HCT116 (cell line): ENCODE measurements at regions not wholly inside any gene's neighbourhood (a gene's known extent, or its start where the extent isn't known, plus 50 kb on each side); places are given as distances from the start of the nearest gene placed in this dataset.

Experiments used
- ATAC-seq: fragments of 200-7000 bp; cut with Tn5 transposase; 2 replicates; pipeline ENCODE4 v1.9.1; 2020; ENCODE audit warnings: mild to moderate bottlenecking, moderate library complexity
- BruUV-seq: library from RNA; stranded (reverse); fragments of 400-500 nt; replicated peaks from 2 replicates; lab custom pipeline; 2021; lab: Mats Ljungman, UMichigan
- CTCF ChIA-PET: fragments of 300-600 bp; sonication (Branson Sonifier 250); formaldehyde crosslinking; loops from one replicate; lab custom pipeline; 2021; ENCODE audit warnings: antibody characterized with exemption; lab: Charles Lee
- POLR2A ChIA-PET: fragments of 300-600, 350-600 bp; sonication (Branson Sonifier 250); formaldehyde crosslinking; loops from one replicate; lab custom pipeline; 2021; ENCODE audit warnings: antibody characterized with exemption; lab: Charles Lee
- RAD21 ChIA-PET, 2 experiments: fragments of 300-600 bp; sonication (Branson Sonifier 250); formaldehyde crosslinking; loops; one replicate each; lab custom pipeline; 2023; ENCODE audit warnings: low total read pairs in 2 of 2; ENCODE audit not compliant: uncharacterized antibody in 2 of 2, unreplicated experiment in 2 of 2, low non-redundant PET in 1 of 2; lab: Charles Lee
- DNase-seq: peaks from one replicate; pipeline ENCODE4 v3.0.0-alpha.2; 2010; ENCODE audit warnings: low read depth, low spot score
- H2AFZ ChIP-seq: fragments of 200-600 bp; shearing (Covaris generic), sonication (generic); 2 replicates; pipeline ENCODE4 v1.6.1; 2017; ENCODE audit warnings: low read depth, mixed run types, mixed read lengths, antibody characterized with exemption, low read length; ENCODE audit not compliant: poor library complexity, severe bottlenecking
- H3K27ac ChIP-seq: 2 replicates; pipeline ENCODE4 v1.5.1; 2012; ENCODE audit warnings: low read depth, low read length
- H3K27me3 ChIP-seq: fragments of 200-600 bp; sonication (generic); 2 replicates; pipeline ENCODE4 v1.6.1; 2016; ENCODE audit warnings: mixed run types, low read length, mixed read lengths; ENCODE audit not compliant: insufficient read depth
- H3K36me3 ChIP-seq, 2 experiments: fragments of 200-500 bp in 1 of 2; fragments of 200-600 bp in 1 of 2; sonication (Bioruptor generic) in 1 of 2; sonication (generic) in 1 of 2; 2 replicates each; pipeline versions ENCODE4 v1.5.1 to v1.6.1; 2014 to 2016; ENCODE audit warnings: low read length in 2 of 2, inconsistent platforms in 1 of 2, mixed read lengths in 1 of 2, mixed run types in 1 of 2; ENCODE audit not compliant: insufficient read depth in 2 of 2, control insufficient read depth in 1 of 2
- H3K4me1 ChIP-seq, 2 experiments: fragments of 200-600 bp in 1 of 2; sonication (generic) in 1 of 2; 2 replicates each; pipeline versions ENCODE4 v1.5.1 to v1.6.1; 2012 to 2017; ENCODE audit warnings: low read length in 2 of 2, inconsistent platforms in 1 of 2, mild to moderate bottlenecking in 1 of 2, mixed read lengths in 1 of 2, mixed run types in 1 of 2, moderate library complexity in 1 of 2; ENCODE audit not compliant: insufficient read depth in 2 of 2, control insufficient read depth in 1 of 2
- H3K4me2 ChIP-seq: fragments of 200-600 bp; sonication (generic); 2 replicates; pipeline ENCODE4 v1.6.1; 2017; ENCODE audit warnings: mixed run types, low read length, mixed read lengths
- H3K4me3 ChIP-seq, 2 experiments: fragments of 200-600 bp in 1 of 2; sonication (generic) in 1 of 2; replicated peaks in 1 of 2; 2 replicates each; pipeline ENCODE4 v1.5.1; 2011 to 2016; ENCODE audit warnings: low read length in 2 of 2, control low read depth in 1 of 2, low read depth in 1 of 2, mild to moderate bottlenecking in 1 of 2, mixed read lengths in 1 of 2, mixed run types in 1 of 2
- H3K79me2 ChIP-seq: fragments of 200-600 bp; sonication (generic); 2 replicates; pipeline ENCODE4 v1.6.1; 2017; ENCODE audit warnings: mild to moderate bottlenecking, mixed run types, low read length, moderate library complexity, mixed read lengths; ENCODE audit not compliant: insufficient read depth
- H3K9ac ChIP-seq: fragments of 200-600 bp; sonication (generic); 2 replicates; pipeline ENCODE4 v1.6.1; 2016; ENCODE audit warnings: low read length, mixed read lengths
- H3K9me2 ChIP-seq: fragments of 200-600 bp; sonication (generic), shearing (Covaris generic); 2 replicates; pipeline ENCODE4 v1.6.1; 2017; ENCODE audit warnings: mixed run types, mild to moderate bottlenecking, moderate library complexity; ENCODE audit not compliant: insufficient read depth
- H3K9me3 ChIP-seq, 2 experiments: fragments of 200-500 bp in 1 of 2; fragments of 200-600 bp in 1 of 2; sonication (Bioruptor generic) in 1 of 2; sonication (generic) in 1 of 2; 2 replicates each; pipeline ENCODE4 v1.6.1; 2014 to 2017; ENCODE audit warnings: low read length in 2 of 2, mixed read lengths in 2 of 2, inconsistent platforms in 1 of 2, low read depth in 1 of 2, mild to moderate bottlenecking in 1 of 2, mixed run types in 1 of 2, moderate library complexity in 1 of 2; ENCODE audit not compliant: control insufficient read depth in 1 of 2, insufficient read depth in 1 of 2
- H4K20me1 ChIP-seq: fragments of 200-600 bp; sonication (generic), shearing (Covaris generic); 2 replicates; pipeline ENCODE4 v1.6.1; 2017; ENCODE audit warnings: mixed run types, mild to moderate bottlenecking, moderate library complexity; ENCODE audit not compliant: insufficient read depth
- CBX3 ChIP-seq: IDR thresholded peaks from 2 replicates; pipeline ENCODE4 v1.6.1; 2012; ENCODE audit warnings: low read depth
- CEBPB ChIP-seq: IDR thresholded peaks from 2 replicates; pipeline ENCODE4 v1.6.1; 2012; ENCODE audit warnings: low read depth
- EGR1 ChIP-seq: IDR thresholded peaks from 2 replicates; pipeline ENCODE4 v1.6.1; 2012; ENCODE audit warnings: low read depth
- ELF1 ChIP-seq: IDR thresholded peaks from 2 replicates; pipeline ENCODE4 v1.6.1; 2012; ENCODE audit warnings: low read depth, borderline replicate concordance
- EZH2 ChIP-seq: fragments of 200-600 bp; sonication (generic); IDR thresholded peaks from 2 replicates; pipeline ENCODE4 v1.6.1; 2017; ENCODE audit warnings: antibody characterized with exemption, mixed run types
- EZH2phosphoT487 ChIP-seq: fragments of 200-600 bp; IDR thresholded peaks from 2 replicates; pipeline ENCODE4 v1.6.1; 2018; ENCODE audit warnings: antibody characterized with exemption, borderline replicate concordance
- FOSL1 ChIP-seq: IDR thresholded peaks from 2 replicates; pipeline ENCODE4 v1.6.1; 2012; ENCODE audit warnings: low read depth
- JUND ChIP-seq: IDR thresholded peaks from 2 replicates; pipeline ENCODE4 v1.6.1; 2012
- POLR2AphosphoS5 ChIP-seq: IDR thresholded peaks from 2 replicates; pipeline ENCODE4 v1.6.1; 2011; ENCODE audit warnings: mild to moderate bottlenecking, low read depth, low read length, moderate library complexity
- SIN3A ChIP-seq: IDR thresholded peaks from 2 replicates; pipeline ENCODE4 v1.6.1; 2012; ENCODE audit warnings: low read depth
- TCF7L2 ChIP-seq: IDR thresholded peaks from 2 replicates; pipeline ENCODE4 v1.7.0; 2011; ENCODE audit warnings: borderline replicate concordance, inconsistent platforms; ENCODE audit not compliant: insufficient read depth, insufficient read length; ENCODE audit errors: extremely low read depth
- YY1 ChIP-seq: IDR thresholded peaks from 2 replicates; pipeline ENCODE4 v1.6.1; 2011; ENCODE audit warnings: low read length, low read depth, moderate library complexity, mild to moderate bottlenecking; ENCODE audit not compliant: insufficient replicate concordance; ENCODE audit errors: extremely low read depth
- ZFX ChIP-seq: fragments of 450-650 bp; IDR thresholded peaks from 2 replicates; pipeline ENCODE4 v1.6.1; 2017
- ZNF274 ChIP-seq: fragments of 200-500 bp; sonication (Bioruptor generic); IDR thresholded peaks from 2 replicates; pipeline ENCODE4 v1.6.1; 2014; ENCODE audit warnings: mild to moderate bottlenecking, low read depth, low read length, inconsistent platforms
- intact Hi-C: fragments of 100-400 bp; cut with micrococcal nuclease; formaldehyde crosslinking; loops from 2 replicates; pipeline ENCODE4 v1.10.0; 2022
- TF ChIP-seq, protein P1 (sequence below): IDR thresholded peaks from 2 replicates; pipeline ENCODE4 v1.6.1; 2012; ENCODE audit warnings: low read depth
- TF ChIP-seq, protein P2 (sequence below), 3 experiments: fragments of 200-600 bp in 1 of 3; sonication (generic) in 1 of 3; IDR thresholded peaks in 2 of 3; conservative IDR thresholded peaks in 1 of 3; 2 replicates each; pipeline ENCODE4 v1.5.1; 2012 to 2017; ENCODE audit warnings: low read depth in 2 of 3, low read length in 2 of 3, antibody characterized with exemption in 1 of 3, borderline replicate concordance in 1 of 3, control low read depth in 1 of 3, mild to moderate bottlenecking in 1 of 3, mixed read lengths in 1 of 3, mixed run types in 1 of 3, moderate library complexity in 1 of 3; ENCODE audit not compliant: insufficient read depth in 1 of 3
- TF ChIP-seq, protein P3 (sequence below): IDR thresholded peaks from 2 replicates; pipeline ENCODE4 v1.6.1; 2012
- TF ChIP-seq, protein P4 (sequence below): IDR thresholded peaks from 2 replicates; pipeline ENCODE4 v1.6.1; 2012
- TF ChIP-seq, protein P5 (sequence below): IDR thresholded peaks from 2 replicates; pipeline ENCODE4 v1.6.1; 2011; ENCODE audit warnings: mild to moderate bottlenecking, low read length, moderate library complexity; ENCODE audit not compliant: insufficient replicate concordance; ENCODE audit errors: extremely low read depth

DNA sequence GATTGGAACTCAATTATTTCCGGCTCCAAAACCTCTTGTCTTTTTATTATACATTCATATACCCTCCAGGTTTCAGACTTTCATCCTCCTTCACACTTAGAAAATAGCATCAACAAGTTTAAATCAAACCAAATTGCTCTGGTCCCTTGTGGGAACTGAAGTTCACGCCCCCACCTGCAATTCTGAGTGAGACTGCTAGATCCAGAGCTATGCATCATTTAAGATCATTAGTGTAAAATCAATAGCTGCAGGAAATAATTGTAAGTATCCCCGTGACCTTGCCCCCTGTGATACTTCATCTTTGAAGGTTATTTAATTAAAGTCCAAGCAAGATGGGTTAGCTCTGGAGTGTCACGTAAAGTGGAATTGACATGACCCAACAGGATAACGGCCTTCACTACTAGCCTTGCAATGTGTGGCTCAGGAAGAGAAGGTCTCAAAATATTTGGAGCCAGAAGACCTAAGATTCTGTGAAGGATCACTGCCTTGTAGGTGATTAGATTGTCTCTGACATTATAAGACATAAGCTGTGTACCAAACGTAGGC, 742.2 kb upstream of the LRRC4C start:
- Histone ChIP-seq H2AFZ (no peak overlapping the region), H4K20me1 (no peaks in the 10 kb centered on the region), H3K27me3 (no peaks in the 10 kb centered on the region), H3K9ac (no peak overlapping the region), H3K9me3 (peaks cover 4 to 9% of the 10 kb centered on the region in 2 experiments; a peak in 2 of 4 replicates), H3K4me3 (no peak overlapping the region), H3K4me1 (no peaks in the 10 kb centered on the region), H3K79me2 (no peaks in the 10 kb centered on the region), H3K36me3 (no peaks in the 10 kb centered on the region), H3K9me2 (no peaks in the 10 kb centered on the region), H3K27ac (no peak overlapping the region), H3K4me2 (no peak overlapping the region)
- ChIA-PET CTCF (no interaction called here), RAD21 (no interaction called here), POLR2A (no interaction called here)
- no TSS peak for BruUV-seq
- no peak for TF ChIP-seq ZNF274
- TF ChIP-seq CEBPB, result no peak
- TF ChIP-seq EZH2phosphoT487, result no peak
- no peak for TF ChIP-seq TCF7L2
- TF ChIP-seq FOSL1, result no peak
- no peak for TF ChIP-seq JUND
- no peak for TF ChIP-seq ZFX
- TF ChIP-seq, protein P1, sequence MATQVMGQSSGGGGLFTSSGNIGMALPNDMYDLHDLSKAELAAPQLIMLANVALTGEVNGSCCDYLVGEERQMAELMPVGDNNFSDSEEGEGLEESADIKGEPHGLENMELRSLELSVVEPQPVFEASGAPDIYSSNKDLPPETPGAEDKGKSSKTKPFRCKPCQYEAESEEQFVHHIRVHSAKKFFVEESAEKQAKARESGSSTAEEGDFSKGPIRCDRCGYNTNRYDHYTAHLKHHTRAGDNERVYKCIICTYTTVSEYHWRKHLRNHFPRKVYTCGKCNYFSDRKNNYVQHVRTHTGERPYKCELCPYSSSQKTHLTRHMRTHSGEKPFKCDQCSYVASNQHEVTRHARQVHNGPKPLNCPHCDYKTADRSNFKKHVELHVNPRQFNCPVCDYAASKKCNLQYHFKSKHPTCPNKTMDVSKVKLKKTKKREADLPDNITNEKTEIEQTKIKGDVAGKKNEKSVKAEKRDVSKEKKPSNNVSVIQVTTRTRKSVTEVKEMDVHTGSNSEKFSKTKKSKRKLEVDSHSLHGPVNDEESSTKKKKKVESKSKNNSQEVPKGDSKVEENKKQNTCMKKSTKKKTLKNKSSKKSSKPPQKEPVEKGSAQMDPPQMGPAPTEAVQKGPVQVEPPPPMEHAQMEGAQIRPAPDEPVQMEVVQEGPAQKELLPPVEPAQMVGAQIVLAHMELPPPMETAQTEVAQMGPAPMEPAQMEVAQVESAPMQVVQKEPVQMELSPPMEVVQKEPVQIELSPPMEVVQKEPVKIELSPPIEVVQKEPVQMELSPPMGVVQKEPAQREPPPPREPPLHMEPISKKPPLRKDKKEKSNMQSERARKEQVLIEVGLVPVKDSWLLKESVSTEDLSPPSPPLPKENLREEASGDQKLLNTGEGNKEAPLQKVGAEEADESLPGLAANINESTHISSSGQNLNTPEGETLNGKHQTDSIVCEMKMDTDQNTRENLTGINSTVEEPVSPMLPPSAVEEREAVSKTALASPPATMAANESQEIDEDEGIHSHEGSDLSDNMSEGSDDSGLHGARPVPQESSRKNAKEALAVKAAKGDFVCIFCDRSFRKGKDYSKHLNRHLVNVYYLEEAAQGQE, result no peak
- TF ChIP-seq YY1, result no peak
- TF ChIP-seq, protein P2, sequence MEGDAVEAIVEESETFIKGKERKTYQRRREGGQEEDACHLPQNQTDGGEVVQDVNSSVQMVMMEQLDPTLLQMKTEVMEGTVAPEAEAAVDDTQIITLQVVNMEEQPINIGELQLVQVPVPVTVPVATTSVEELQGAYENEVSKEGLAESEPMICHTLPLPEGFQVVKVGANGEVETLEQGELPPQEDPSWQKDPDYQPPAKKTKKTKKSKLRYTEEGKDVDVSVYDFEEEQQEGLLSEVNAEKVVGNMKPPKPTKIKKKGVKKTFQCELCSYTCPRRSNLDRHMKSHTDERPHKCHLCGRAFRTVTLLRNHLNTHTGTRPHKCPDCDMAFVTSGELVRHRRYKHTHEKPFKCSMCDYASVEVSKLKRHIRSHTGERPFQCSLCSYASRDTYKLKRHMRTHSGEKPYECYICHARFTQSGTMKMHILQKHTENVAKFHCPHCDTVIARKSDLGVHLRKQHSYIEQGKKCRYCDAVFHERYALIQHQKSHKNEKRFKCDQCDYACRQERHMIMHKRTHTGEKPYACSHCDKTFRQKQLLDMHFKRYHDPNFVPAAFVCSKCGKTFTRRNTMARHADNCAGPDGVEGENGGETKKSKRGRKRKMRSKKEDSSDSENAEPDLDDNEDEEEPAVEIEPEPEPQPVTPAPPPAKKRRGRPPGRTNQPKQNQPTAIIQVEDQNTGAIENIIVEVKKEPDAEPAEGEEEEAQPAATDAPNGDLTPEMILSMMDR (IDR thresholded peaks at IDR 0.05 in 2 of 3, conservative IDR thresholded peaks at IDR 0.05 in 1 of 3; ENCODE audit: borderline replicate concordance in 1 of 3, insufficient read depth in 1 of 3, low read depth in 2 of 3, low read length in 2 of 3), result no peak
- no peak for TF ChIP-seq ELF1
- TF ChIP-seq, protein P3, sequence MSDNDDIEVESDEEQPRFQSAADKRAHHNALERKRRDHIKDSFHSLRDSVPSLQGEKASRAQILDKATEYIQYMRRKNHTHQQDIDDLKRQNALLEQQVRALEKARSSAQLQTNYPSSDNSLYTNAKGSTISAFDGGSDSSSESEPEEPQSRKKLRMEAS, result no peak
- TF ChIP-seq SIN3A, result no peak
- TF ChIP-seq, protein P4, sequence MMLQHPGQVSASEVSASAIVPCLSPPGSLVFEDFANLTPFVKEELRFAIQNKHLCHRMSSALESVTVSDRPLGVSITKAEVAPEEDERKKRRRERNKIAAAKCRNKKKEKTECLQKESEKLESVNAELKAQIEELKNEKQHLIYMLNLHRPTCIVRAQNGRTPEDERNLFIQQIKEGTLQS, result no peak
- TF ChIP-seq, protein P5, sequence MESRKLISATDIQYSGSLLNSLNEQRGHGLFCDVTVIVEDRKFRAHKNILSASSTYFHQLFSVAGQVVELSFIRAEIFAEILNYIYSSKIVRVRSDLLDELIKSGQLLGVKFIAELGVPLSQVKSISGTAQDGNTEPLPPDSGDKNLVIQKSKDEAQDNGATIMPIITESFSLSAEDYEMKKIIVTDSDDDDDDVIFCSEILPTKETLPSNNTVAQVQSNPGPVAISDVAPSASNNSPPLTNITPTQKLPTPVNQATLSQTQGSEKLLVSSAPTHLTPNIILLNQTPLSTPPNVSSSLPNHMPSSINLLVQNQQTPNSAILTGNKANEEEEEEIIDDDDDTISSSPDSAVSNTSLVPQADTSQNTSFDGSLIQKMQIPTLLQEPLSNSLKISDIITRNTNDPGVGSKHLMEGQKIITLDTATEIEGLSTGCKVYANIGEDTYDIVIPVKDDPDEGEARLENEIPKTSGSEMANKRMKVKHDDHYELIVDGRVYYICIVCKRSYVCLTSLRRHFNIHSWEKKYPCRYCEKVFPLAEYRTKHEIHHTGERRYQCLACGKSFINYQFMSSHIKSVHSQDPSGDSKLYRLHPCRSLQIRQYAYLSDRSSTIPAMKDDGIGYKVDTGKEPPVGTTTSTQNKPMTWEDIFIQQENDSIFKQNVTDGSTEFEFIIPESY, result no peak
- no peak for TF ChIP-seq POLR2AphosphoS5
- TF ChIP-seq EZH2, result no peak
- no peak for TF ChIP-seq CBX3
- no peak for TF ChIP-seq EGR1
- intact Hi-C loops, result no loop called here
- ATAC-seq (no peak), DNase-seq (no peak)
